ENCODE measurements at regions not wholly inside any gene's neighbourhood (a gene's known extent, or its start where the extent isn't known, plus 50 kb on each side); places are given as distances from the start of the nearest gene placed in this dataset.

- Histone ChIP-seq H3K36me3 (no peaks in the 10 kb centered on the region), H3K27me3 (no peaks in the 10 kb centered on the region), H3K9me3 (peaks cover 3% of the 10 kb centered on the region), H3K4me1 (no peaks in the 10 kb centered on the region), H3K4me3 (ENCODE audit: low read depth, low read length) (no peak overlapping the region)
- TF ChIP-seq CTCF (IDR thresholded peaks at IDR 0.05; ENCODE audit: low read depth, low read length) = no peak
- DNase-seq = no peak
Measured at GRCh38 chr11:69545976-69546617, 64.6 kb downstream of the LINC01488 start.

DNA sequence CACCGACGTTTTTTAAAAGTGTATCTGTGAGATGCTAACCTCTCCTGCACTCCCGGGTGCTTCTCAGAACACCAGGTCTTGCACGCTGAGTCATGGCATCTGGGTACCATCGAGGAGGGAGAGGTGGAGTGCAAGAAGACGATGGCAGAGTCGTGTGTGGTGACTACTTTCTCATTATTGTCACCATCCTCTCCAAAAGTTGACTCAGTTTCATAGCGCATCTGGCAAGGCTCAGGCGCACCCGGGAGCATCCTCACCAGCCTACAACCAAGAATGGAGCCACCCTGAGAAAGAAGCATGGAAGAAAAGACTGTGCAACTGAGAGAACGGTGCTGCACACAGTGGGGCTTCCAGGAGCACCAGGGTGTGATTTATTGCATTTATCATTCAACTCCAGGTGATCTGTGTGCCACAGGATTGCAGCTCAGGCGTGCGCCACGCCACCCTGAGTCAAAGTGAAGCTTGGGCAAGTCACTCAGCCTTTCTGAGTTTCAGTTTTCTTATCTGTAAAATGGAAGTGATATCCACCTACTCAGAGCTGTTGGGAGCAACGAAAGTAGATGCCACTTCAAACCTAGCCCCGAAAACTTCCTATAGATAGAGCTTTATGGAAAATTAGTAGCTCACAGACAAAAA is 65.4 kb downstream of the LINC01488 start:
- no peaks in the 10 kb centered on the region for H3K4me1 ChIP-seq
- H3K4me3 ChIP-seq (ENCODE audit: low read depth, low read length) = no peak overlapping the region
- no peak for TF ChIP-seq CTCF (IDR thresholded peaks at IDR 0.05; ENCODE audit: low read depth, low read length)
- no peak for DNase-seq
- peaks cover 3% of the 10 kb centered on the region for H3K9me3 ChIP-seq
- H3K36me3 ChIP-seq = no peaks in the 10 kb centered on the region
- H3K27me3 ChIP-seq = no peaks in the 10 kb centered on the region

DNA sequence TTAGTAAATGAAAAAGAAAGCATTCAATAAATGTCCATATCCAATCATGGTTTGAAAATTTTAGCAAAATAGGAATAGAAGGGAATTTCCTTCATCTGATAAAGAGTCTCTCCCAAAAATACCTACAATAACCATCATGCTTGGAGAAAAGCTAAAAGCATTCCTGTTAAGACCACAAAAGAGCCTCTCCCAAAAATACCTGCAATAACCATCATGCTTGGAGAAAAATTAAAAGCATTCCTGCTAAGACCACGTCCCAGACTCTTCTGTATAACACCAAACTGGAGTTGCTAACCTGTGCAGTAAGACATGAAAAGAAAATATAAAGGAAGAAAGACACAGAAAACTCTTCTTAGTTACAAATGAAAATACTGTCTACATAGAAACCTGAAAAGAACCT is 69.4 kb downstream of the LINC01488 start:
- TF ChIP-seq CTCF (IDR thresholded peaks at IDR 0.05; ENCODE audit: low read depth, low read length) = no peak
- H3K4me1 ChIP-seq = no peaks in the 10 kb centered on the region
- peaks cover 3% of the 10 kb centered on the region for H3K9me3 ChIP-seq
- no peaks in the 10 kb centered on the region for H3K36me3 ChIP-seq
- no peak for DNase-seq
- H3K27me3 ChIP-seq = no peaks in the 10 kb centered on the region
- no peak overlapping the region for H3K4me3 ChIP-seq (ENCODE audit: low read depth, low read length)

DNA sequence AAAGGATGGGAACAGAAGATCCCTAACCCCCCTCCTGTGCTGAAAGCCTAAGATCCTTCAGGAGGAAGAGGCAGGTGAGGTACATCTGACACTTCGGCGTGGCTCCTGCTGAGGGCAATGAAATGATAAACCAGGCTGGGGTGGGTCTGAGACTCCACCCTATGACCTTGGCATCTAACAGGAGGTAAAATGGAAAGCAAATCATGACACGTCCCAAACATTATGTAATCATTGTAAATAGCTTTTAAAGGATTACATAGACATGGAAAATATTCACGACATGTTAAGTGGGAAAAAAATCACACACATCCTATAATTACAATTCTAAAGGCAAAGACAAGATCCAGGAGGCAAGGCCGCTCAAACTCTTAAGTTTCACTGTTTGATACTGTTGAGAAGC is 70.5 kb downstream of the LINC01488 start:
- Histone ChIP-seq H3K27me3 (no peaks in the 10 kb centered on the region), H3K4me1 (no peaks in the 10 kb centered on the region), H3K9me3 (peaks cover 3% of the 10 kb centered on the region), H3K4me3 (ENCODE audit: low read depth, low read length) (no peak overlapping the region), H3K36me3 (no peaks in the 10 kb centered on the region)
- no peak for TF ChIP-seq CTCF (IDR thresholded peaks at IDR 0.05; ENCODE audit: low read depth, low read length)
- DNase-seq = no peak

DNA sequence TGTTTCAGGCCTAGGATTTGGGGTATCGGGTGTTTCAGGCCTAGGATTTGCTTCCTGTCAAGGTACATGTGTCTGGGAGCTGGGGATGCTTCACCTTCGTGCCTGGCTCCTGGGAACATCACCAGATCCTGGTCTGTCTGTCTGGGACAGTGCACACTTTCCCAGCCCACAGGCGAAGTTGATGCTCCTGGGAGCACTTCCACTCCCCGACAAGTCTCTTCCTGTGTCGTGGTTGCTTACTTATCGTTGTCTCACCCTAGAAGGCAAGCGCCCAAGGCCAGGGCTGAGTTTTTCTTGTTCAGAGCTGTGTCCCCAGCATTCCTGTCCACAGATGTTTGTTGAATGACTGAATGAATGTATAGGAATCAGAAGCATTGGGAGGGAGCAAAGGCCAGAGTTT is 71.5 kb downstream of the LINC01488 start:
- no peaks in the 10 kb centered on the region for H3K4me1 ChIP-seq
- H3K9me3 ChIP-seq = peaks cover 3% of the 10 kb centered on the region
- TF ChIP-seq CTCF (IDR thresholded peaks at IDR 0.05; ENCODE audit: low read depth, low read length) = no peak
- no peaks in the 10 kb centered on the region for H3K27me3 ChIP-seq
- H3K36me3 ChIP-seq = no peaks in the 10 kb centered on the region
- H3K4me3 ChIP-seq (ENCODE audit: low read depth, low read length) = no peak overlapping the region
- DNase-seq = no peak
